ENCODE measurements at regions not wholly inside any gene's neighbourhood (a gene's known extent, or its start where the extent isn't known, plus 50 kb on each side); places are given as distances from the start of the nearest gene placed in this dataset.

- Mint-ChIP-seq H3K27me3 (peaks cover 2% of the 10 kb centered on the region), H3K4me3 (no peak overlapping the region), H3K4me1 (ENCODE audit: low read depth) (no peaks in the 10 kb centered on the region), H3K9me3 (no peaks in the 10 kb centered on the region), H3K36me3 (ENCODE audit: low read depth) (no peaks in the 10 kb centered on the region), H3K27ac (no peak overlapping the region)
- DNase-seq (no peak), ATAC-seq (no peak)
- intact Hi-C loops (cut with micrococcal nuclease), result no loop called here
- ChIA-PET POLR2A (no interaction called here), CTCF (interaction anchor here (1.0 kb wide), 1 partner anchor 32 kb away, joined by 3 read pairs; no protein-coding TSS in a partner anchor)
- TF ChIP-seq CTCF (IDR thresholded peaks at IDR 0.05), result no peak
Measured at GRCh38 chr6:138035070-138035469, 72.1 kb downstream of the PERP start.

GRCh38 chr6:138036111-138036510, 71.1 kb downstream of the PERP start:
- Mint-ChIP-seq H3K4me3 (no peak overlapping the region), H3K4me1 (ENCODE audit: low read depth) (no peaks in the 10 kb centered on the region), H3K9me3 (no peaks in the 10 kb centered on the region), H3K27ac (no peak overlapping the region), H3K36me3 (ENCODE audit: low read depth) (no peaks in the 10 kb centered on the region), H3K27me3 (peaks cover 2% of the 10 kb centered on the region)
- DNase-seq (no peak), ATAC-seq (no peak)
- no peak for TF ChIP-seq CTCF (IDR thresholded peaks at IDR 0.05)
- POLR2A ChIA-PET, result no interaction called here
- CTCF ChIA-PET, result no interaction called here
- intact Hi-C loops (cut with micrococcal nuclease), result no loop called here

GRCh38 chr6:138037009-138037504, 70.2 kb downstream of the PERP start:
- intact Hi-C loops (cut with micrococcal nuclease), result no loop called here
- CTCF ChIA-PET, result no interaction called here
- no peak for TF ChIP-seq CTCF (IDR thresholded peaks at IDR 0.05)
- ATAC-seq (no peak), DNase-seq (no peak)
- H3K27me3 Mint-ChIP-seq, result peaks cover under 1% of the 10 kb centered on the region
- peaks cover 1% of the 10 kb centered on the region for H3K9me3 Mint-ChIP-seq
- POLR2A ChIA-PET, result no interaction called here
- no peaks in the 10 kb centered on the region for H3K36me3 Mint-ChIP-seq (ENCODE audit: low read depth)
- no peak overlapping the region for H3K27ac Mint-ChIP-seq
- H3K4me3 Mint-ChIP-seq, result no peak overlapping the region
- no peaks in the 10 kb centered on the region for H3K4me1 Mint-ChIP-seq (ENCODE audit: low read depth)

- H3K4me3 Mint-ChIP-seq, result no peak overlapping the region
- H3K36me3 Mint-ChIP-seq (ENCODE audit: low read depth), result no peaks in the 10 kb centered on the region
- CTCF ChIA-PET, result interaction anchor here (1.3 kb wide), 1 partner anchor 31 kb away, joined by 3 read pairs; no protein-coding TSS in a partner anchor
- no peak for ATAC-seq
- no peak overlapping the region for H3K27ac Mint-ChIP-seq
- peaks cover 3% of the 10 kb centered on the region for H3K27me3 Mint-ChIP-seq
- no peak for DNase-seq
- intact Hi-C loops (cut with micrococcal nuclease), result no loop called here
- H3K4me1 Mint-ChIP-seq (ENCODE audit: low read depth), result no peaks in the 10 kb centered on the region
- TF ChIP-seq CTCF (IDR thresholded peaks at IDR 0.05), result no peak
- POLR2A ChIA-PET, result interaction anchor here (0.6 kb wide), 1 partner anchor 1201 kb away, joined by 3 read pairs; no protein-coding TSS in a partner anchor
- peaks cover 4% of the 10 kb centered on the region for H3K9me3 Mint-ChIP-seq
Measured at GRCh38 chr6:138038142-138038870, 68.9 kb downstream of the PERP start.
